ENCODE measurements at regions not wholly inside any gene's neighbourhood (a gene's known extent, or its start where the extent isn't known, plus 50 kb on each side); places are given as distances from the start of the nearest gene placed in this dataset.

- no peak for TF ChIP-seq TAF1 (IDR thresholded peaks at IDR 0.05; ENCODE audit: low read depth, low read length)
- TF ChIP-seq POLR2AphosphoS5 (IDR thresholded peaks at IDR 0.05; ENCODE audit: low read depth, low read length): no peak
- no peak for TF ChIP-seq PAX5 (IDR thresholded peaks at IDR 0.05; ENCODE audit: insufficient read depth, low read length, severe bottlenecking)
Observed at GRCh38 chr10:36506261-36506660, 619.1 kb upstream of the ANKRD30A start.

Measured in GM12891 (cell line).